ENCODE measurements at regions not wholly inside any gene's neighbourhood (a gene's known extent, or its start where the extent isn't known, plus 50 kb on each side); places are given as distances from the start of the nearest gene placed in this dataset.

- TF ChIP-seq CTCF (conservative IDR thresholded peaks at IDR 0.05; ENCODE audit: low read depth, low read length) (no peak), EZH2 (IDR thresholded peaks at IDR 0.05; ENCODE audit: borderline replicate concordance, low read depth, low read length, poor library complexity, severe bottlenecking) (no peak)
- CTCF ChIA-PET = no interaction called here
Measured at GRCh38 chr1:58312971-58313563, 233.5 kb downstream of the OMA1 start.

GRCh38 chr1:58312461-58312860, 234.1 kb downstream of the OMA1 start:
- intact Hi-C loops (cut with micrococcal nuclease; ENCODE audit: unreplicated experiment) = no loop called here
- Histone ChIP-seq H3K27me3 (replicated peaks; ENCODE audit: insufficient read depth, low read depth, low read length, poor library complexity) (no peaks in the 10 kb centered on the region), H3K27ac (ENCODE audit: low read depth, low read length, poor library complexity, severe bottlenecking) (no peak overlapping the region), H3K4me1 (ENCODE audit: insufficient read depth, low read length, poor library complexity, severe bottlenecking) (no peaks in the 10 kb centered on the region), H3K4me3 (ENCODE audit: low read depth, low read length, poor library complexity, severe bottlenecking) (no peak overlapping the region), H3K9me3 (ENCODE audit: low read depth, low read length, poor library complexity, severe bottlenecking) (no peaks in the 10 kb centered on the region), H3K36me3 (ENCODE audit: insufficient read depth, low read length, poor library complexity, severe bottlenecking) (no peaks in the 10 kb centered on the region)
- ChIA-PET CTCF (no interaction called here), POLR2A (ENCODE audit: low non-redundant PET) (no interaction called here)
- DNase-seq (ENCODE audit: low spot score) = no peak
- BruUV-seq (replicated peaks) = no TSS peak
- TF ChIP-seq CTCF (conservative IDR thresholded peaks at IDR 0.05; ENCODE audit: low read depth, low read length) (no peak), EZH2 (IDR thresholded peaks at IDR 0.05; ENCODE audit: borderline replicate concordance, low read depth, low read length, poor library complexity, severe bottlenecking) (no peak)

More at GRCh38 chr1:58312971-58313563, 233.5 kb downstream of the OMA1 start:
- Histone ChIP-seq H3K4me1 (ENCODE audit: insufficient read depth, low read length, poor library complexity, severe bottlenecking) (no peaks in the 10 kb centered on the region), H3K27me3 (replicated peaks; ENCODE audit: insufficient read depth, low read depth, low read length, poor library complexity) (no peaks in the 10 kb centered on the region), H3K36me3 (ENCODE audit: insufficient read depth, low read length, poor library complexity, severe bottlenecking) (no peaks in the 10 kb centered on the region), H3K27ac (ENCODE audit: low read depth, low read length, poor library complexity, severe bottlenecking) (no peak overlapping the region), H3K9me3 (ENCODE audit: low read depth, low read length, poor library complexity, severe bottlenecking) (no peaks in the 10 kb centered on the region), H3K4me3 (ENCODE audit: low read depth, low read length, poor library complexity, severe bottlenecking) (no peak overlapping the region)
- POLR2A ChIA-PET (ENCODE audit: low non-redundant PET) = no interaction called here
- DNase-seq (ENCODE audit: low spot score) = no peak
- BruUV-seq (replicated peaks) = no TSS peak
- intact Hi-C loops (cut with micrococcal nuclease; ENCODE audit: unreplicated experiment) = no loop called here

GRCh38 chr1:58310881-58311280, 235.6 kb downstream of the OMA1 start:
- Histone ChIP-seq H3K27me3 (replicated peaks; ENCODE audit: insufficient read depth, low read depth, low read length, poor library complexity) (no peaks in the 10 kb centered on the region), H3K27ac (ENCODE audit: low read depth, low read length, poor library complexity, severe bottlenecking) (no peak overlapping the region), H3K4me1 (ENCODE audit: insufficient read depth, low read length, poor library complexity, severe bottlenecking) (no peaks in the 10 kb centered on the region), H3K4me3 (ENCODE audit: low read depth, low read length, poor library complexity, severe bottlenecking) (no peak overlapping the region), H3K9me3 (ENCODE audit: low read depth, low read length, poor library complexity, severe bottlenecking) (no peaks in the 10 kb centered on the region), H3K36me3 (ENCODE audit: insufficient read depth, low read length, poor library complexity, severe bottlenecking) (no peaks in the 10 kb centered on the region)
- BruUV-seq (replicated peaks) = no TSS peak
- ChIA-PET CTCF (no interaction called here), POLR2A (ENCODE audit: low non-redundant PET) (no interaction called here)
- intact Hi-C loops (cut with micrococcal nuclease; ENCODE audit: unreplicated experiment) = no loop called here
- no peak for DNase-seq (ENCODE audit: low spot score)
- TF ChIP-seq EZH2 (IDR thresholded peaks at IDR 0.05; ENCODE audit: borderline replicate concordance, low read depth, low read length, poor library complexity, severe bottlenecking) = no peak
- no peak for TF ChIP-seq CTCF (conservative IDR thresholded peaks at IDR 0.05; ENCODE audit: low read depth, low read length)
